ENCODE measurements at regions not wholly inside any gene's neighbourhood (a gene's known extent, or its start where the extent isn't known, plus 50 kb on each side); places are given as distances from the start of the nearest gene placed in this dataset.

DNA sequence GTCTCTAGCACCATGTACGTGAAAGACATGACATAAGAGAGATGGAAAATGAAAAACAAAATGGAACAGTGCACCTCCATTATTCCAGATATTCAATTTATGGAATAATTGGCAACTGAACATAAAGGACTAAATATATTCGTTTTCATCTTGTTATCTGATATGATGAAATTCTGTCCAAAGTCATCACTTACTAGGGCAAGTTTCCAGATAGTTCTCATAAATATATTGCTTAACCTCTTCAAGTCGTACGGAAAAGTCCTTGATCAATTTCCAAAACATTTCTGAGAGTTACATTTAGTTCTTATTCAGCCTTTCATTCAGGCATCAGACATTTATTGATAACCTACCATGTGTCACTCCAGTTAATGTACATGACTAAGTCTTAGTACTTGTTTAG, 185.2 kb downstream of the HGF start:
- TF ChIP-seq POLR2A (IDR thresholded peaks at IDR 0.05) = no peak
- TF ChIP-seq, protein P1, sequence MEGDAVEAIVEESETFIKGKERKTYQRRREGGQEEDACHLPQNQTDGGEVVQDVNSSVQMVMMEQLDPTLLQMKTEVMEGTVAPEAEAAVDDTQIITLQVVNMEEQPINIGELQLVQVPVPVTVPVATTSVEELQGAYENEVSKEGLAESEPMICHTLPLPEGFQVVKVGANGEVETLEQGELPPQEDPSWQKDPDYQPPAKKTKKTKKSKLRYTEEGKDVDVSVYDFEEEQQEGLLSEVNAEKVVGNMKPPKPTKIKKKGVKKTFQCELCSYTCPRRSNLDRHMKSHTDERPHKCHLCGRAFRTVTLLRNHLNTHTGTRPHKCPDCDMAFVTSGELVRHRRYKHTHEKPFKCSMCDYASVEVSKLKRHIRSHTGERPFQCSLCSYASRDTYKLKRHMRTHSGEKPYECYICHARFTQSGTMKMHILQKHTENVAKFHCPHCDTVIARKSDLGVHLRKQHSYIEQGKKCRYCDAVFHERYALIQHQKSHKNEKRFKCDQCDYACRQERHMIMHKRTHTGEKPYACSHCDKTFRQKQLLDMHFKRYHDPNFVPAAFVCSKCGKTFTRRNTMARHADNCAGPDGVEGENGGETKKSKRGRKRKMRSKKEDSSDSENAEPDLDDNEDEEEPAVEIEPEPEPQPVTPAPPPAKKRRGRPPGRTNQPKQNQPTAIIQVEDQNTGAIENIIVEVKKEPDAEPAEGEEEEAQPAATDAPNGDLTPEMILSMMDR (IDR thresholded peaks at IDR 0.05) = no peak
